HG03039 (cell line): ENCODE measurements at regions not wholly inside any gene's neighbourhood (a gene's known extent, or its start where the extent isn't known, plus 50 kb on each side); places are given as distances from the start of the nearest gene placed in this dataset.
A peak's percentile ranks its signal among the peaks of the same experiment; 100 is the strongest.

ENCODE experiments used
- ATAC-seq: cut with Tn5 transposase; IDR thresholded peaks from one replicate; pipeline ENCODE4 v1.9.1; 2021; ENCODE audit warnings: mild to moderate bottlenecking, moderate library complexity; ENCODE audit not compliant: unreplicated experiment

- ATAC-seq = no peak
Observed at GRCh38 chr11:29364006-29364405, 652.8 kb downstream of the KCNA4 start.

DNA sequence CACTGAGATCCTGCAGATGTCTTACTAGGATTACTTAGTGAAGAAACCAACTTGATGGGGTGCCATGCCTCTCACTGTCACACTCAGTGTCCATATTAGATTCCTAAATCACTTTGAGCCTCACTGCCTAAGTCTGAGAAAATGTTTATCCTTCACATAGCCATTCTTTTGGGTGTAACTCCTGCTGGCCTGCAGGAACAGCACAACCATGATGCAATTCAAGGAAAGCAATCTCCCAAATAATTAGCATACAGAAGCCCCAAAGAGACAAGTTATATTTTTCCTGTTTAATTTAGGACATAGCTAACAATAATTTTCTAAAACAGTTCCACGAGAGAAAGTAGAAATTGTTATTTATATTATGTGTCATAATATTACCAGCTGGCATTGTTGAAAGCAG is 655.5 kb downstream of the KCNA4 start:
- ATAC-seq = no peak

DNA sequence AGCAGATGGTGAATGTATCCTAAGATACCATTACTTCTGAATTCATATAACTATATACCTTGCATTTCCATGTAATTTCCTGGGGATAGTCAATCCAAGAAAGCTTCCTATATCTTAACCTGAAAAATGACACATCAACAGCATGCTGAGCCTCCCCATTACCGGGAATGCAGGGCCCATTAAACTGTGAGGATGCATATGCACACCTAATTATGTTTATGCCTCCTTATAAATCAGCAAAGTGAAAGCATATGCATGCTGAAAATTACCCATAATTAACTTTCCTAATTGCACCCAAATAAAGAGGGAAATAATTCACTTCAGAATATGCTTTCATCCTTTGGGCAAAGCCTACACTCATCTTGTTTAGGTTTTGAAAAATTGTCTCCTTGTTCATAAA is 663.0 kb downstream of the KCNA4 start:
- no peak for ATAC-seq

DNA sequence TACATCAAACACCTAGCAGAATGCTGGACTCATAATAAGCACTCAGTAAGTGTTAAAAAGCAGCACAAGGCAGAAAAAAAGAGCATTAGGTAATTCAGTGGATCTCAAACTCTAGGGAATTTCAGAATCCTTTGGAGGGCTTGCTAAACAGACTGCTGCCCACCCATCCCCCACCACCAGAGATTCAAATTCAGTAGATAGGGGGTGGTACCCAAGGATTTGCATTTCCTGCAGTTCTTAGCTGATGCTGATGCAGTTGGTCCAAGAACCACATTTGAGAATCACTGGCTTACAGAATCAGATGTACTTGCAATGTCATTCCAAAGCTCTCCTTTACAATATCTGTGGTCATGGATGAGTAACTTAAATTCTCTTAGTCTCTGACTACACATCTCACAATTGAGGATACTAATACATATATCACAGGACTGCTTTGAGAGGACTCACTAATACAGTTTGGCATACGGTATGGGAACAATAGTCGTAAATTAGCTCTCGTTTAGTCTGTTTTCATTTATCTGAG is 664.5 kb downstream of the KCNA4 start:
- no peak for ATAC-seq

GRCh38 chr11:29351301-29351873 is 665.4 kb downstream of the KCNA4 start:
- no peak for ATAC-seq

DNA sequence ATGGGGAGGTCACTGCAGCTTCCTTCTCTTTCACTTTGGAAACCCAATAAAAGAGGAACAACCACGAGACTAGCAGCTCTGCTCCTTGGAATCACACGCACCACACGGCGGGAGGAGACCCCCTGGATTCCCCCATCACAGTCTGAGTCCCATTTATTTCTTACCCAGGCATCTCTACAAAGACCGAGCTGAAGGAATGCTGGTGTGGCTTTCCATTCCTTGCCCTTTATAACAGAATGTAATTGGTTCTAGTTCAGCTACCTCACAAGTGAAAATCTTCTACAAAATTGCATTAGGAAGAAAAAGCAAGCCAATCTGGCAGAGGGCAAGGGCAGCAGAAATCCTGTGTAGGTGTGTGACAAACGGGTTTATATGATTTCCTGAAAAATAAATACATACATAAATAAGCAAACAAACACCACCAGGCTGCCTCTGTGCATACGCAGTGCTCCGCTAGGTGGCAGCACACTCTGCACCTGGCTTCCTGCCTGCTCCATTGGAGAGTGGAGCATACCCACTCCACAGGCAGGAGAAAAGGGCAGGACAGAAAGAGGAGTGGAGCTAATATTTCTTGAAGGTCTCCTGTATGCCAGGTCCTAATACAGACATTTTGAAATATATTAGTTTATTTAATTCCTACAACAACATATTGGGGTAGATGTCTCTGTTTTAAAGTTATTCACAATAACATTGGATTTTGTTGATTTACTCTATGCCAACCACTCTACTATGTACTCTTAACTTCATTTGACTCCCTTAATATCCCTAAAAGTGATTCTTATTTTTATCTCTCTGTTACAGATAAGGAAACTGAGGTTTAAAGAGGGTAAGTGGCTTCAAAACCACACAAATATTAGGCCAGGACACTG is 673.1 kb downstream of the KCNA4 start:
- peak; percentile 96 for ATAC-seq

DNA sequence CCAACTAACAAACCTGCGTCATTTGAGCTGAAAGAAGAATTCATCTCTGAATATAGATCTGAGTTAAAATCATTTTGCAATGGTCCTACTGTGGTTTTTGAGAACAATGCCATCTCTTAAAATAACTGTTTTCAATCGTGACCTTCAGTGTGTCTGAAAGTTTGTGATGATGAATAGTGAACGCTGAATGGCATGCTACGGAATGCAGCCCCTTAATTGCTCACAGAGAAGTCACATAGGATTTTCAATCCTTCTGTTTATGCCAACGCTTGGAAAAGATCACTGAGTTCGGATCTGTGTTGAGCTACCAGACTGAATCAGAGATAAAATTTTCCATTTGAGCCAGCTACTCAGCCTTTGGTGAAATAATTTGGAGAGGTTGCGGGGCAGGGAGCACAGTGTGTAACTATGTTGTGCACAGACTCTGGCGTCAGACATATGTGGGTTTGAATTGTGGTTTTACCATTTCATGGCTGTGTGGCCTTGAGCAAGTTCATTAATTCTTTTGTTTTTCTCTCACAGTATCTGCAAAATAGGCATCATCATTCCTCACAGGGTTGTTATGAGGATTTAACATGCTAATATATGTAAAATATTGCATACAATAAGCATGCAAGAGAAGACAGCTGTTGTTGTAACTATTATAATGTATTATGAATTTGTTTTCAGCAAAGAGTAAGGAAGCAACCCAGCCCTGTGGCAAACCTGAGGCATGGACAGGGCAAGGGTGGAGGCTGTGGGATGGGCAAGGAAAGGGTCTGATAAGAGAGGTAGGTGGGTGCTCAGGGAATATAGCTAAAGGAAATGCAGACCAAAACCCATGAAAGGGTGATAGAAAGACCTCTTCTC is 679.9 kb downstream of the KCNA4 start:
- no peak for ATAC-seq

DNA sequence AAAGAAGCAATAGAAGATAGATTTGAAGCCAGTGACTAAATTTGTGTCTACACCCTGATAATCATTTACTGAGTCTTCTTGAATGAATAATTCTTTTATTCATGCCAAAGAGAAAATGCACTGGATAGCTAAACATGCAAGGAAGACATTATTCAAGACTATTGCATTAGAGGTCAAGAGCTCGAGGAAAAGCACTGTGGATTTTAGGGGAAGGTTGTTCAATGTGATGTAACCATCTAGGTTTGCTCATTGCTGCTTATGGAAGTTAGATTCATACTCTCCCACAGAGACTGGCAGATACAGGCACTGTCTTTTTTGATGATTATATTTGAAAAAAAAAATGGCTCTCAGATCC is 682.1 kb downstream of the KCNA4 start:
- ATAC-seq = no peak

DNA sequence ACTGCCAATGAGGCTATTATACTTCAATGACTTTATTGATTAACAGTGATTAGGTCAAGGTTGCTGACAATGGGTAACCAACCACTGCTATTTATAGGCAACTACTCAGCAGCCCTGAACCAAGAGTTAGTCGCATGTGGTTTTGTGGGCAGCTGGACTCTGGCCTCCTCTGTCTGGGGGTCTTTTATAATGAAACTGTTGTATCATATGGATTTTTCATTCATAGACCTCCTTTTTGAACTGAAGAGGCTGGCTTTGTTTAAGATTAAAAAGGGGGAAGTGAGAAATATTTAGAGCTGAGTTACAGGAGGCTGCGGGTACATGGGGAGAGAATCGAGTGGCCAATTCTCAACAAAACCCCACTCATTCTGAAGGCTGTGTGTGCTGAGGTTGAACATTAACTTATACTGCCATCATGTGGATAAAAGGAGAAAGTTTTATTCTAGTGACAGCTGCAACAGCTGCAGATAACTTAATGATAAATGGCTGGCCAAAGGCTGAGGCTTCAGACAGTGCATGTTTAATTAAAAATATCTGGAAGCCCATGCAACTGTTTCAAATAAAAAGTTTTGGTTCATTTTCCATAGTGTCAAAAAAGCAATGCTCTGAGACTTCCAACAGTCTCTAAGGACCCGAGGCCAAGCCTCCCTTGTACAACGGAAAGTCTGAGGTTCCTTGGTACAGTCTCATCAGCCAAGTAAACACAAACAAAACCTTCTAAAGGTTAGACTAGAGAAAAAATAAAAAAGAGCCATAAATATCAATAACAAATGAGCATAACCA is 682.6 kb downstream of the KCNA4 start:
- peak; percentile 74 for ATAC-seq

- ATAC-seq = no peak
Observed at GRCh38 chr11:29331451-29332010, 685.3 kb downstream of the KCNA4 start.

DNA sequence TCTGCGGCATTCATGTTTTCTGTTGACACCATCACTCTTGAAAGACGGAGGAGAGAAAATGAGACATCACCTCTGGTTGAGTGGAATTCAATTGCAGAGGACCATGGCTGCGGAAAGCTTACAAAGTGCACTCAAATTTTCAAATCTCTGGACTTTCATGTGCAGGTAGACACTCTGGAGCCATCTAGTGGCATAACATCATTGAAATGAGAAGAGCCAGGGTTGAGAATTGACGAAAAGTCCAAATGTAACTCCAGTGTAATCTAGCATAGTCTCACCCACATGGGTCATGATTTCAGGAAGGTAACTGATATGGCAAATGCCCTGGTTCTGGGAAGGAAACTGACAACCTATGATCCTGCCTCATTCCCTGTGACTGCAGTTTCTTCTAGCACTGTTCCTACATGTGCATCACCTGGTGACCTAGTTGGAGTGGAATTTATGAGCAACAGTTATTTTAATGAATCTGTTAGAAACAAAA is 687.8 kb downstream of the KCNA4 start:
- no peak for ATAC-seq

DNA sequence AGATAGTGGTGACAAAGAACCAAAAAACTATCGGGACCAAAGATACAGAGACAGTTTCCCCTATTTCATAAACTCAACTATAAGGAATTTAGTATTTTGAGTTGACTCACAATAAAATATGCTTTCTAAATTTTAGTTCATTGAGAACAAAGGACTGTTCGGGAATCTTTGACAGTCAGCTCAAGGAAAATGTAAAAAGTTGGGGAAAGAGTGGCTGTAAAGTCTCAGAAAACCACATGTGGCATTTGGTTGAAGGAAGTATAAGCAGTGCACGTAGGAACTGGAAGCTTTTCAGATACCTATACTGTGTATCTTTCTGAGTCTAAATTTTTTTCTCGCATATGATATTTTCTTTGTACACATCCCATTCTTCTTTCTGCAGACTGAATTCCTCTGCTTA is 688.9 kb downstream of the KCNA4 start:
- no peak for ATAC-seq

GRCh38 chr11:29326757-29327156 is 690.1 kb downstream of the KCNA4 start:
- no peak for ATAC-seq

DNA sequence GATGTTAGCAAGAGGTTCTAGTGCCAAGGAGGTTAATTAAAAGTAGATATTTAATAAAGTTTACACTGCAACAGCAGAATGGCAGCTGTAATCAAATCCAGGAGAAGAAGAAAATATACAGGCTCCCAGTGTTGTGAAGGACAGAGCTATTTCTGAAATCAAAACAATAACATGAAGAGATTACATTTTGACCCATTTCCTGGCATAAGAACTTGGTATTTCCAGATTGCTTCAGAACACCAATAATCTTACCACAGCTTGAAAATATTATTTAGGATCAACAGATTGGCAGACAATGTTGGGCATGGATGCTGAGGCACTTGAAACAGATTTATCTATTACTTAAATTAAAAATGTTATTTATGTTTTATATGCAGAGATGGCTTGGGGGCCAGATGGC is 692.5 kb downstream of the KCNA4 start:
- ATAC-seq = no peak

- ATAC-seq = no peak
Observed at GRCh38 chr11:29321293-29322132, 695.3 kb downstream of the KCNA4 start.

DNA sequence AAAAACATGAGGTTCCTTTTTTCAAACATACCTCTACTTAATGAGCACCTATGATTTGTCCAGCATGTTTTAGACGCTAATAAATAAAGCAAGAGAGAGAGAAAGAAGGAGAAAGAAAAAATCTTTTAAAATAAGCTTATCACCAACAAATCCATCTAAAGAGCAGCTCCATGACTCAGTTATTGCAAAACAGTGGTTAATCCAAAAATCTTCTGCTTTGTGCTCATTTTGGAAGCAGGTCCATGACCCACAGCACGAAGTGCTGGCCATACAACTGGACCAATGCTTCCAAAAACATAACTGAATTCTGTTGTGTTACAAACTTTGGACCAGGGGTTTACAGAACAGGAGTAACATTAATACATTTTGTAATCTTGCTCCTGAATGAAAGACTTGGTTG is 696.6 kb downstream of the KCNA4 start:
- no peak for ATAC-seq

- ATAC-seq = no peak
Observed at GRCh38 chr11:29319210-29319609, 697.6 kb downstream of the KCNA4 start.

DNA sequence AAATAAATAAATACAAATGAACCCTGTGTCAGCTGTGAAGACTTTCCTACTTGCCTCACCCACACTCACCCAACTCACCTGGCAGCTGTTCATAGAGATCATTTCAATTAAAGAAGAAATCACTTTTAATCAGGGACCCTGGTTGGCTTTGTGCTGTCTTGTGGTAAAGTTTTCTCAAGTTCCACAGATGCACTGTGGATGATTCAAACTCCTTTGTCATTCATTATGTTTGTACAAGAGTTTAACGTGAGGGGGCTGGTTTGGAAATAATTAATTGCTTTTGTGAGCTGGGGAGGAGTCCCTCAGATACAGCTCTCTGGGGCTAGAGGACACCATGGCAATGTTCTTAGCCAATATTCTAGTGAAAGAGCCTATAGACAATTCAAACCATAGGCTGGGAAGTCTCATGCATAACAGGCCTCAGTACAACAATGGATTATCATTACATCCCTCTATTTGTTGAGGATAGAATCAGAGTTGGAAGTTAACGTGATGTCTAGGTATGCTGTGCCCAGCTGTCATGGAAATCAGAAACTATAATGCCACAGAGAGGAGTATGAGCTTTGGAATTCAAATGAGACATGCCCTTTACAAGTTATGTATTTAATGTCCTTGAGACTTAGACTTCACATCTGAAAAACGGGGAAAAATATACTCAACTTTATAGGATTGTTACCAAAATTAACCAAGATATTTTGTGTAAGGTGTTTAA is 698.5 kb downstream of the KCNA4 start:
- no peak for ATAC-seq

DNA sequence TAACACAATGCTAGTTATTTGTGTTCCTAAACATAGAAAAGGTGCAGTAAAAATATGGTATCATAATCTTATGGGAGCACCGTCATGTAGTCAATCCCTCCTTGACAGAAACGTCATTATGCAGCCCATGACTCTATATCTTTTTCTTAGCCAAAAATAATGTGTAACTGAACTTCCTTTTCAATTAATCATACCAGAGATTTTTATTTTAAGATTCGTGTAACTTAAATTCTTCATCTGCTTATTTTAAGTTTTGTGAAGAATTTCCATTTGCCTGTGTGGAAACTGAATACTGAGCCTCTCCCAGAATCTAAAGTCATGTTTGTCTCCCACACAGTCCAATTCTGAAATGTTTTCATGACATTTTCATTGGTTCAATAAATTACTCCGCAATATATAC is 699.1 kb downstream of the KCNA4 start:
- ATAC-seq = no peak
